Activated effector memory CD4-positive, alpha-beta T cell treated with anti-CD3 and anti-CD28 coated beads, Interleukin-2, amount 50 U/mL, for 16 hours (primary cell): ENCODE measurements at regions not wholly inside any gene's neighbourhood (a gene's known extent, or its start where the extent isn't known, plus 50 kb on each side); places are given as distances from the start of the nearest gene placed in this dataset.

Experiments used
- DNase-seq: peaks from one replicate; pipeline ENCODE4 v3.0.0-alpha.2; 2020

GRCh38 chr12:123077298-123078119, 73.4 kb downstream of the PITPNM2 start:
- DNase-seq, result no peak

GRCh38 chr12:123076604-123077297, 74.1 kb downstream of the PITPNM2 start:
- DNase-seq, result peak; percentile 76

- DNase-seq, result peak; percentile 89
These were observed 75.2 kb downstream of the PITPNM2 start for GRCh38 chr12:123075646-123076171.

DNA sequence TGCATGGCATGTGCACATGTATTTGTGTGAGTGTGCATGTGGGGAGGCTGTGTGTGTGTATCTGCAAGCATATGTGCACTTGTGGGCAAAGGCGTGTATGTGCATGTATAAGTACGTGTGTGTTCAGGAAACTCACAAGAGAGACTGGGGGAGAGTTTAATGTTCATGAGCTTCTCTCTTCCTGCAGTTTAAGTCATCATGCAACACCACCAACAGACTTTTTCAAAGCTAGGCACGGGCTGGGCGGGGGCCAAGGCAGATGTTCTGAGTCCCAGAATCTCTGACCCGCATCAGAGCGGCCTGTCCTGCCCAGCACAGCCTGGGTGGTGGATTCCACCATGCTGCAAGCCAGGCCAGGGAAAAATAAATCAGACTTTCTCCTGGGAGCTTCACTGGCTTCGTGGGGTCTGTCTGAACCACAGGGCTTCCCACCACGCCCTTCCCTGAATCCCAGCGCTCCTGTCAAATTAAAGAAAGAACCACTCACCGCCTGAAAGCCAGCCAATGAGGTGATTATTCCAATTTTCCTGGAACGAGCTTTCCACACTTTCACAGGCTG, 75.7 kb downstream of the PITPNM2 start:
- no peak for DNase-seq

- DNase-seq, result no peak
These were observed 76.7 kb downstream of the PITPNM2 start for GRCh38 chr12:123073962-123074801.

GRCh38 chr12:123073292-123073691, 77.6 kb downstream of the PITPNM2 start:
- DNase-seq, result no peak

DNA sequence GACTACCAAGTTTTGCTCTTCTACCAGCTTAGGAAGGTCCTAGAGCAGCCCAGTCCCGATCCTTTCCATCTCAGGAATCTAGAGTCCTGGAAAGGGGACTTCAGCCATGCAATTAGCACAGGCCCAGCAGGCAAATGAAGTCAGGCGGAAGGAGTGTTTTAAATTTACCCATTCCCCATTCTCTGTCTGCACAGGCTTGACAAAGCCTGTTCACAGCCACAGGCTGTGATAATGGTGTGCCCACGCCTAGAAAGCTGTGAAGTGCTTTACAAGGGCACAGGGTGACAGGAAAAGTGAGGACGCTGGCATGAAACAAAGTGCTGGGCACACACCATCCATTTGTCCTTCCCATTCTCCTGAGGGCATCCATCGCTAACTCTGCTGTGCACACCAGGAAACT, 79.0 kb downstream of the PITPNM2 start:
- DNase-seq, result no peak

- no peak for DNase-seq
These were observed 79.6 kb downstream of the PITPNM2 start for GRCh38 chr12:123071099-123071800.

DNA sequence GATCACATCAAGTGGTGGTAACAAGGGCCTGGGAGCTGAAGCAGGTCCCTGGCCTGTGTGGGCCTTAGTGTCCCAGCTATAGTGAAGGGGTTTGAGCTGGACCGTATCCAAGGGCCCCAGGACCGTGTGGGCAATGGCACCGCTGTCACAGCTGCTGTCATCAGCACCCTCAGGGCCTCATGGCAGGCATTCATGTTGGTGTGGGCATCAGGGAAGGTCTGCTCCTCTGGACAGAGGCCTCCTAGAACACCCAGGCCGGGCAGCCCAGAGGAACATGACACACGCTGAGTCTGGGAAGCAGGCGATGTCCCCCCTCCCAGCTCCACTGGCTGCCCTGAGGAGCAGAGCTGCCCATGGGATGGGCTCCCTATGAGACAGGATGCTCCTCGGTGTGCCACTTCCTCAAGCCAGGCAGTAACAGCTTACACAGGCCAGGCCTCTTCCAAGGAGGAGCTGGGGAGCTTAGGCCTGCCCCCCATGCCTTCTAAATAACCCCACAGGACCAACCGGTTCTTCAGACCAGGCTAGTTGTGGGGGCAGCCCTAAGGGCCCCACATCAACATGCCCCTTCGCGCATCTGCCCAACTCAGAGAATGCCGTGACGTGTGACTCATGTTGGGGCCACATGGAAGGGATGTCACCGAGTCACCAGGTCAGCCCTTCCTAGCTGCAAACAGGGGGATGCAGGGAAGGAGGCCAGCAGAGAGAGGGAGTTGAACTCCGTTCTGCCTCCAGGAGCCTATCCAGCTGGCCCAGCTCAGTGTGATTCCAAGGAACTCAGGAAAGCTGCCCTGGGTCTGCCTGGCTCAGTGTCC, 80.4 kb downstream of the PITPNM2 start:
- no peak for DNase-seq

- DNase-seq, result no peak
These were observed 81.2 kb downstream of the PITPNM2 start for GRCh38 chr12:123069436-123070266.

- DNase-seq, result no peak
These were observed 83.2 kb downstream of the PITPNM2 start for GRCh38 chr12:123067654-123068053.

- no peak for DNase-seq
These were observed 84.5 kb downstream of the PITPNM2 start for GRCh38 chr12:123066384-123066710.

DNA sequence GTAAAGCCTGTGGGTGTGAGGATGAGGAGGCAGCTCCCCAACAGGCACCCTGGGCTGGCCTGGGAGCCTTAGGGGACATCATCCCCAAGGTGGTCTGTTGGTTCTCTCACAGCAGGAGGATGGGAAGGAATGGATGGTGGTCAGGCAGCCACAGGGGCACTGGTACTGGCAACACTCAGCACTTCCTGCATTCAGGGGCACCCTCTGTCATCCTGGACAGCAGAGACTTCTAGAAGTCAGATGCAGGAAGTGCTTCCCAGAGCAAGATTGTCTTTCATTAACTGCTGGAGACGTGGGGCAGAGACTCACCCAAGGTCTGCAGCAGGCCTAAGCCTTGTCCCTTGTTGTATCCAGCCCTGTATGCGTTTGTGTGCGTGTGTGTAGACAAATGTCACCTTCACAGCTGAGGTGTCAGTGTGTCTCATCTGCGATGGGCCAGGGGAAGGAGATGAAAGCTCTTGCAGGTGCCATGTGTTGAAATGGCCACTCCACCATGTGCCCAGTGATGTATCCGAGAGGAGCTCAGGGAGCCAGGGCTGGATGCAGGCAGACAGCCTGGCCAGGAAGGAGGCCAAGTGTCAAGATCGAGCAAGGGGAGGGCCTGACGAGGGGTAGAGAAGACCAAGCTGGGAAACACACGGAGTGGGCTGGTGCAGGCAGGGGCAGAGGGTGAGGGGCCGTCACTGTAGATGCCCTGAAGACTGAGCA, 85.1 kb downstream of the PITPNM2 start:
- DNase-seq, result no peak

DNA sequence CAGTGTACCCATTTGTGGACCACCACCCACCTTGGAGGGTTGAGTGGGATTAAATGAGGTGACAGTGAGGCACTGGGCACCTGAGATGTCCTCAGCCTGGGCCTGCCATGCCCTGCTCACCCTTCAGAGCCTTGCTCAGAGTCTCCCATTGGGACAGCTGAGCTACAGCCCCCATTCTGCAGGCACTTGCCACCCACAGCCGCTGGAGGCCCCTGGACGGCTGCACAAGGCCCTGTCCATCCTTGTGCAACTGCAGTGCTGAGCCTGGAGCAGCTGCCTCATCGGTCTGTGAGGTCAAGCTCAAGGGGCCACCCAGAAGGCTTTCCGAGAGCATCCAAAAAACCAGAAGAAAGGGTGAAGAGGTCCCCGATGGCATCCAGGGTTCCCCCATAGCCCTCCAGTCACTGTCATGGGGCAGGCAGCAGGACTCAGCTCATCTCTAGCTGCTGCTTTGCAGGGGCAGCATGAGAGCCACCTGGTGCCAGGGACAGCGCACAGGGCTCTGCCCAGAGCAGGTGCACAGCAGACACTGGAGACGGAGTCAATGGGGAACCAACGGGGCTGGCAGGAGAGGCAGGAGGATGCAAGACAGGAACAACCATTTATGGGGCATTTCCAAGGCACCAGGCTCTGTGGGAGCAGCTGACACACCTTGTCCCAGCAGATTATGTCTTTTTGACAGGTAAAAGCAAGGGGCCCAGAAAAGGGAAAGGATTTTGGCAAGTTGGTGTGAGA, 84.6 kb downstream of the ARL6IP4 start:
- no peak for DNase-seq

- no peak for DNase-seq
These were observed 83.9 kb downstream of the ARL6IP4 start for GRCh38 chr12:123064366-123064765.

DNA sequence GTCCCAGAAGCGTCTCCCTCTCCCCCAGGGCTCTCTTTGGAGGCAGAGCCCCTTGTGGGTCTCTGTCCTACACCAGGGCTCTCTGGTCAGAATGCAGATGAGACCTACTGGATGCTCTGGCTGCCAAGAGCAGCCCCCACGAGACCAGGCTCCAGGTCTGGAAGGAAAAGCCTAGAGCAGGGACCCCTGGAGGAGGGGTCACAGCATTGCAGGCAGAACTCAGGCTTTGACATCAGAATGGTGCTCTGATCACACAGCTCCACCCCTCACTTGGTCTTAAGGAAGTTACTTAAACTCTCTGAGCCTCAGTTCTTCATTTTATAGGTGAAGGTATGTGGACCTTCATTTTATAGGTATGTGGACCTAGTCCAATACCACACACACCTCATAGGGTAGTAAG, 83.1 kb downstream of the ARL6IP4 start:
- no peak for DNase-seq

- DNase-seq, result no peak
These were observed 82.4 kb downstream of the ARL6IP4 start for GRCh38 chr12:123062681-123063486.
